GM19035 (cell line): ENCODE measurements at regions not wholly inside any gene's neighbourhood (a gene's known extent, or its start where the extent isn't known, plus 50 kb on each side); places are given as distances from the start of the nearest gene placed in this dataset.
"Not testable (repeated sequence)": the region's sequence is repeated elsewhere in the genome, so short reads cannot be mapped to it uniquely, and the experiment has no call there.

Experiments used
- ATAC-seq: cut with Tn5 transposase; IDR thresholded peaks from one replicate; pipeline ENCODE4 v1.9.1; 2021; ENCODE audit not compliant: unreplicated experiment

- ATAC-seq = no peak
These were observed 1785.5 kb downstream of the EFNA5 start for GRCh38 chr5:105885266-105885665.

GRCh38 chr5:105882956-105883481, 1787.7 kb downstream of the EFNA5 start:
- no peak for ATAC-seq

- no peak for ATAC-seq
These were observed 1792.3 kb downstream of the EFNA5 start for GRCh38 chr5:105878402-105878801.

- no peak for ATAC-seq
These were observed 1793.1 kb downstream of the EFNA5 start for GRCh38 chr5:105877592-105877991.

GRCh38 chr5:105874316-105874715, 1796.4 kb downstream of the EFNA5 start:
- ATAC-seq = no peak

GRCh38 chr5:105872569-105873270, 1798.0 kb downstream of the EFNA5 start:
- ATAC-seq = no peak

GRCh38 chr5:105868038-105868780, 1802.5 kb downstream of the EFNA5 start:
- ATAC-seq = no peak

GRCh38 chr5:105865834-105866233, 1804.9 kb downstream of the EFNA5 start:
- no peak for ATAC-seq

- ATAC-seq = not testable (repeated sequence)
These were observed 1811.4 kb downstream of the EFNA5 start for GRCh38 chr5:105859350-105859749.

GRCh38 chr5:105849701-105850100, 1821.0 kb downstream of the EFNA5 start:
- no peak for ATAC-seq

- ATAC-seq = no peak
These were observed 1829.9 kb downstream of the EFNA5 start for GRCh38 chr5:105840800-105841199.

- no peak for ATAC-seq
These were observed 1833.8 kb downstream of the EFNA5 start for GRCh38 chr5:105836887-105837286.

- ATAC-seq = no peak
These were observed 1834.5 kb downstream of the EFNA5 start for GRCh38 chr5:105836268-105836667.

GRCh38 chr5:105828821-105829220, 1841.9 kb downstream of the EFNA5 start:
- no peak for ATAC-seq

- ATAC-seq = no peak
These were observed 1848.9 kb downstream of the EFNA5 start for GRCh38 chr5:105821800-105822199.

- ATAC-seq = no peak
These were observed 1852.8 kb downstream of the EFNA5 start for GRCh38 chr5:105817914-105818313.

- ATAC-seq = no peak
These were observed 1853.3 kb downstream of the EFNA5 start for GRCh38 chr5:105817416-105817815.

- ATAC-seq = no peak
These were observed 1853.8 kb downstream of the EFNA5 start for GRCh38 chr5:105816961-105817360.

GRCh38 chr5:105812304-105812703, 1858.4 kb downstream of the EFNA5 start:
- ATAC-seq = no peak

GRCh38 chr5:105807951-105808350, 1862.8 kb downstream of the EFNA5 start:
- no peak for ATAC-seq

GRCh38 chr5:105807290-105807689, 1863.4 kb downstream of the EFNA5 start:
- no peak for ATAC-seq

- ATAC-seq = no peak
These were observed 1864.1 kb downstream of the EFNA5 start for GRCh38 chr5:105806596-105806995.
